ENCODE measurements at regions not wholly inside any gene's neighbourhood (a gene's known extent, or its start where the extent isn't known, plus 50 kb on each side); places are given as distances from the start of the nearest gene placed in this dataset.

GRCh38 chrX:124211312-124211942 is 121.0 kb upstream of the TEX13D start:
- Histone ChIP-seq H3K4me3 (no peak overlapping the region), H3K4me2 (no peak overlapping the region), H3K79me2 (ENCODE audit: low read depth) (no peaks in the 10 kb centered on the region), H3K4me1 (replicated peaks; ENCODE audit: insufficient read depth) (no peaks in the 10 kb centered on the region), H3K9me3 (ENCODE audit: insufficient read depth, low read depth) (no peaks in the 10 kb centered on the region), H3K9me2 (ENCODE audit: insufficient read depth) (no peaks in the 10 kb centered on the region), H3K27ac (no peak overlapping the region), H3F3A (ENCODE audit: insufficient read depth, low read depth) (no peaks in the 10 kb centered on the region), H3K27me3 (ENCODE audit: insufficient read depth, low read depth) (no peaks in the 10 kb centered on the region), H4K20me1 (ENCODE audit: insufficient read depth) (no peaks in the 10 kb centered on the region), H3K36me3 (ENCODE audit: low read depth) (no peaks in the 10 kb centered on the region), H2AFZ (no peak overlapping the region)
- TF ChIP-seq EZH2 (IDR thresholded peaks at IDR 0.05; ENCODE audit: low read depth) (no peak), CTCF (conservative IDR thresholded peaks at IDR 0.05) (peak; percentile 76)
- intact Hi-C loops (cut with micrococcal nuclease; ENCODE audit: unreplicated experiment) = no loop called here
- DNase-seq = no peak
- ChIA-PET CTCF (no interaction called here), POLR2A (ENCODE audit: unreplicated experiment) (no interaction called here)
- no TSS peak for BruUV-seq (replicated peaks)

- no peaks in the 10 kb centered on the region for H3K79me2 ChIP-seq (ENCODE audit: low read depth)
These were observed 119.8 kb upstream of the TEX13D start for GRCh38 chrX:124212622-124213021.

GRCh38 chrX:124215786-124216185 is 116.7 kb upstream of the TEX13D start:
- TF ChIP-seq EZH2 (IDR thresholded peaks at IDR 0.05; ENCODE audit: low read depth) = no peak
- TF ChIP-seq CTCF (conservative IDR thresholded peaks at IDR 0.05) = no peak
- intact Hi-C loops (cut with micrococcal nuclease; ENCODE audit: unreplicated experiment) = no loop called here
- no TSS peak for BruUV-seq (replicated peaks)
- H3K36me3 ChIP-seq (ENCODE audit: low read depth) = no peaks in the 10 kb centered on the region
- ChIA-PET POLR2A (ENCODE audit: unreplicated experiment) (no interaction called here), CTCF (no interaction called here)
- no peak overlapping the region for H2AFZ ChIP-seq
- no peak overlapping the region for H3K27ac ChIP-seq
- no peak for DNase-seq
- H3K9me2 ChIP-seq (ENCODE audit: insufficient read depth) = no peaks in the 10 kb centered on the region
- H3F3A ChIP-seq (ENCODE audit: insufficient read depth, low read depth) = no peaks in the 10 kb centered on the region
- no peaks in the 10 kb centered on the region for H3K27me3 ChIP-seq (ENCODE audit: insufficient read depth, low read depth)
- H4K20me1 ChIP-seq (ENCODE audit: insufficient read depth) = no peaks in the 10 kb centered on the region
- no peaks in the 10 kb centered on the region for H3K79me2 ChIP-seq (ENCODE audit: low read depth)
- no peaks in the 10 kb centered on the region for H3K9me3 ChIP-seq (ENCODE audit: insufficient read depth, low read depth)
- no peaks in the 10 kb centered on the region for H3K4me1 ChIP-seq (replicated peaks; ENCODE audit: insufficient read depth)
- H3K4me3 ChIP-seq = no peak overlapping the region
- H3K4me2 ChIP-seq = no peak overlapping the region

More at GRCh38 chrX:124212622-124213021, 119.8 kb upstream of the TEX13D start:
- no TSS peak for BruUV-seq (replicated peaks)
- DNase-seq = no peak
- ChIA-PET CTCF (no interaction called here), POLR2A (ENCODE audit: unreplicated experiment) (no interaction called here)
- Histone ChIP-seq H4K20me1 (ENCODE audit: insufficient read depth) (no peaks in the 10 kb centered on the region), H3K36me3 (ENCODE audit: low read depth) (no peaks in the 10 kb centered on the region), H3K9me3 (ENCODE audit: insufficient read depth, low read depth) (no peaks in the 10 kb centered on the region), H3K4me1 (replicated peaks; ENCODE audit: insufficient read depth) (no peaks in the 10 kb centered on the region), H3K4me2 (no peak overlapping the region), H3K27ac (no peak overlapping the region), H3K27me3 (ENCODE audit: insufficient read depth, low read depth) (no peaks in the 10 kb centered on the region), H2AFZ (no peak overlapping the region), H3K4me3 (no peak overlapping the region), H3K9me2 (ENCODE audit: insufficient read depth) (no peaks in the 10 kb centered on the region), H3F3A (ENCODE audit: insufficient read depth, low read depth) (no peaks in the 10 kb centered on the region)
- TF ChIP-seq EZH2 (IDR thresholded peaks at IDR 0.05; ENCODE audit: low read depth) = no peak
- TF ChIP-seq CTCF (conservative IDR thresholded peaks at IDR 0.05) = no peak
- intact Hi-C loops (cut with micrococcal nuclease; ENCODE audit: unreplicated experiment) = no loop called here

Measured in PC-9 (cell line).